Thyroid gland (tissue), 4 donors: ENCODE measurements at regions not wholly inside any gene's neighbourhood (a gene's known extent, or its start where the extent isn't known, plus 50 kb on each side); places are given as distances from the start of the nearest gene placed in this dataset.

Source experiments
- DNase-seq, 2 donors: peaks; one replicate each; pipeline ENCODE4 v3.0.0-alpha.2; 2019
- H3K27ac ChIP-seq, 3 donors: fragments of 200-600 bp; sonication (generic); 1 replicate in 2 of 3; 2 replicates in 1 of 3; pipeline ENCODE4 v1.5.1; 2016 to 2019; ENCODE audit warnings: mild to moderate bottlenecking in 1 of 3, moderate library complexity in 1 of 3
- H3K27me3 ChIP-seq: fragments of 200-600 bp; sonication (generic); one replicate; pipeline ENCODE4 v1.5.1; 2019
- H3K36me3 ChIP-seq, 2 donors: fragments of 200-600 bp; sonication (generic); one replicate each; pipeline ENCODE4 v1.5.1; 2016 to 2019
- H3K4me1 ChIP-seq, 2 donors: fragments of 200-600 bp; sonication (generic); one replicate each; pipeline ENCODE4 v1.5.1; 2017 to 2019
- H3K4me3 ChIP-seq, 3 donors: fragments of 200-600 bp; sonication (generic); replicated peaks in 1 of 3; 1 replicate in 2 of 3; 2 replicates in 1 of 3; pipeline ENCODE4 v1.5.1; 2016; ENCODE audit warnings: mild to moderate bottlenecking in 1 of 3
- H3K9me3 ChIP-seq: fragments of 200-600 bp; sonication (generic); one replicate; pipeline ENCODE4 v1.5.1; 2017
- POLR2A ChIP-seq, 2 donors: fragments of 450-650 bp; IDR thresholded peaks; one replicate each; pipeline ENCODE4 v1.6.1; 2017; ENCODE audit warnings: antibody characterized with exemption in 2 of 2, mild to moderate bottlenecking in 2 of 2, moderate library complexity in 1 of 2
- WGBS, 2 donors: methylation state at CpG; one replicate each; pipeline ENCODE4 v1.1.5; 2017; 5-methylcytosine and 5-hydroxymethylcytosine counted together
- intact Hi-C: fragments of 100-400 bp; cut with DNase I; formaldehyde crosslinking; loops from one replicate; pipeline ENCODE4 v1.15.1; 2023
- TF ChIP-seq, protein P1 (sequence below), 6 experiments: fragments of 200-600 bp in 3 of 6; fragments of 450-650 bp in 3 of 6; sonication (generic) in 3 of 6; IDR thresholded peaks; one replicate each; pipeline ENCODE4 v1.5.1; 2016 to 2019; ENCODE audit warnings: antibody characterized with exemption in 6 of 6, mild to moderate bottlenecking in 2 of 6, inconsistent platforms in 1 of 6, moderate library complexity in 1 of 6

DNA sequence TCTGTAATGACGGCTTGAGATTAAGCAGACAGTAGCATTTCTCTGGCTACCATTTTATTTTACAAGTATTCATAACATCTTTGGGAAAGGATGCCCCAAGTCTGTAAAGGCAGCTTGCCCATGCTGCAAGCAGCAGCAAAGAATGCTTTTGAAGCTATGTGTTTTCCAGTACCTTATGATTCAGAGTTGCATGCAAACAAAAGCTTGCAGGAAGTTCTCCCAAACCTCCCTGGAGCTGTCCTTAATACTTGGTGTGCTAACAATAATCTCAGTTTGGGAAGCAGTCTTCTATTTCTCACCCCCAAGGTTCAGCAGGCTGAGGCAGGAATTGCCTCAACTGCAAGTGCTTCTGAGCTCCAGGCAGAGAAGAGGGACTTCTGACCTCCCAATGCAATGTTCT is 60.8 kb downstream of the CCNA1 start:
- TF ChIP-seq POLR2A (IDR thresholded peaks at IDR 0.05): no peak
- TF ChIP-seq, protein P1, sequence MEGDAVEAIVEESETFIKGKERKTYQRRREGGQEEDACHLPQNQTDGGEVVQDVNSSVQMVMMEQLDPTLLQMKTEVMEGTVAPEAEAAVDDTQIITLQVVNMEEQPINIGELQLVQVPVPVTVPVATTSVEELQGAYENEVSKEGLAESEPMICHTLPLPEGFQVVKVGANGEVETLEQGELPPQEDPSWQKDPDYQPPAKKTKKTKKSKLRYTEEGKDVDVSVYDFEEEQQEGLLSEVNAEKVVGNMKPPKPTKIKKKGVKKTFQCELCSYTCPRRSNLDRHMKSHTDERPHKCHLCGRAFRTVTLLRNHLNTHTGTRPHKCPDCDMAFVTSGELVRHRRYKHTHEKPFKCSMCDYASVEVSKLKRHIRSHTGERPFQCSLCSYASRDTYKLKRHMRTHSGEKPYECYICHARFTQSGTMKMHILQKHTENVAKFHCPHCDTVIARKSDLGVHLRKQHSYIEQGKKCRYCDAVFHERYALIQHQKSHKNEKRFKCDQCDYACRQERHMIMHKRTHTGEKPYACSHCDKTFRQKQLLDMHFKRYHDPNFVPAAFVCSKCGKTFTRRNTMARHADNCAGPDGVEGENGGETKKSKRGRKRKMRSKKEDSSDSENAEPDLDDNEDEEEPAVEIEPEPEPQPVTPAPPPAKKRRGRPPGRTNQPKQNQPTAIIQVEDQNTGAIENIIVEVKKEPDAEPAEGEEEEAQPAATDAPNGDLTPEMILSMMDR (IDR thresholded peaks at IDR 0.05): no peak
- Histone ChIP-seq H3K9me3 (no peaks in the 10 kb centered on the region), H3K27ac (no peak overlapping the region), H3K27me3 (no peaks in the 10 kb centered on the region), H3K36me3 (no peaks in the 10 kb centered on the region), H3K4me1 (no peaks in the 10 kb centered on the region), H3K4me3 (no peak overlapping the region)
- no peak for DNase-seq
- 71 to 86% methylated on average over 1 of the region's 1 CpG for WGBS, 2 donors
- intact Hi-C loops: no loop called here

DNA sequence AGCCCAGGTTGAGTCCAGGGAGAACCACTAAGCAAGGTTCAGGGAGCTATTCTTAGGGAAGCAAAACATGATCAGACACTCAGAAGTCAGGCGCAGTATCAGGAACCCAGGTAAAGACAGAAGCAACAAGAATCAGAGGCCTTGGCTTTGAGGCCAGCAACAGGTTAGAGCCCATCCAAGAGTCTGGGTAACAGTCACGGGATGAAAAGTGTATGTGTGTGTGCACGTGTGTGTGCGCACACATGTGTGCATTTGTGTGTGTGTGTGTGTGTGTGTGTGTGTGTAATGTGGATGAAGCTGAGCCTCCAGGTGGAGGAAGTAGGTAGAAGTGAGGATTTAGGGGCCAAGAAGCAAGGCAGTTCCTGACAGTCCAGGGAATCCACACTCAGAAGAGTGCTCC is 63.1 kb downstream of the CCNA1 start:
- no peaks in the 10 kb centered on the region for H3K36me3 ChIP-seq
- H3K9me3 ChIP-seq: no peaks in the 10 kb centered on the region
- H3K27me3 ChIP-seq: no peaks in the 10 kb centered on the region
- DNase-seq: no peak
- WGBS, 2 donors: 86 to 93% methylated on average over 4 of the region's 4 CpGs
- TF ChIP-seq POLR2A (IDR thresholded peaks at IDR 0.05): no peak
- TF ChIP-seq, protein P1 (IDR thresholded peaks at IDR 0.05): no peak
- H3K4me1 ChIP-seq: no peaks in the 10 kb centered on the region
- no peak overlapping the region for H3K27ac ChIP-seq
- no peak overlapping the region for H3K4me3 ChIP-seq
- intact Hi-C loops: no loop called here

DNA sequence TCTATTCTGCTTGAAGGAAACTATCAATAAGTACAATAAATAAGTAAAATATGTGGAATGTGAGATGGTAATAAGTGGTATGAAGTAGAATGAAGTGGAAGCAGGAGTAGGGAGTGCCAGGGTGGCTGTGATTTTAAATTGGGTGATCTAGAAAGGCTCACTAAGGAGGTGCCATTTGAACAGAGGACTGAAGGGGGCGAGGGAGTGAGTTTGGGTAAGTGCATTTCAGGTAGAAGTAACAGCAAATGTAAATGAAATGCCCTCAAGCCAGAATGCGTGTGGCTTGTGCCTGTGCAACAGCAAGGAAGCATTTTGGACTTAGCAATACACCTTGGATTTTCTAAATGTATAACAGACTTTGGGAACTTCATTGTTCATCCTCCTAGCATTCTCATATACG is 77.1 kb downstream of the CCNA1 start:
- TF ChIP-seq, protein P1 (IDR thresholded peaks at IDR 0.05): no peak
- no peak for TF ChIP-seq POLR2A (IDR thresholded peaks at IDR 0.05)
- no peaks in the 10 kb centered on the region for H3K9me3 ChIP-seq
- H3K4me1 ChIP-seq: no peaks in the 10 kb centered on the region
- intact Hi-C loops: no loop called here
- no peak overlapping the region for H3K27ac ChIP-seq
- DNase-seq: no peak
- H3K36me3 ChIP-seq: no peaks in the 10 kb centered on the region
- H3K27me3 ChIP-seq: no peaks in the 10 kb centered on the region
- no peak overlapping the region for H3K4me3 ChIP-seq
- WGBS, 2 donors: 78 to 81% methylated on average over 3 of the region's 3 CpGs

DNA sequence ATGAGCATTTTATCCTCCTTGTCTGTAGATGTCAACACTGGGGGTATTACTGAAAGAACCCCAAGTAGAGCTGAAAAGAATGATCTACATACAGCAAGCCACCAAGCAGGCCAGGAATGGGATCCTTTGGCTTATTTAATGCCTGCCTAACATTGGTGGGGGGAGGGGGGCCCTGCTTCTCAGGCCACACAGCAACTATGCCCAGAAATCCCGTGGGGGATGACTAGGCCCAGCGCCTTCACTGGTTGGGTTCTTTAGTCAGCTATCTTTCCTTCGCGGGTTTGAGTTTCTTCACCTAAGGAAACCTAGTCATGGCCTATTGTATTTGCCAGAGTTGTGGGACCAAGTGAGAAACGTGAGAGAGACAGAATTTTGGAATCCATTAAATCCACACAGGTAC is 80.5 kb downstream of the CCNA1 start:
- Histone ChIP-seq H3K9me3 (no peaks in the 10 kb centered on the region), H3K4me1 (no peaks in the 10 kb centered on the region), H3K27me3 (no peaks in the 10 kb centered on the region), H3K4me3 (no peak overlapping the region), H3K36me3 (no peaks in the 10 kb centered on the region), H3K27ac (no peak overlapping the region)
- intact Hi-C loops: no loop called here
- TF ChIP-seq, protein P1 (IDR thresholded peaks at IDR 0.05): no peak
- TF ChIP-seq POLR2A (IDR thresholded peaks at IDR 0.05): no peak
- DNase-seq: no peak
- WGBS, 2 donors: 88% methylated on average over 5 of the region's 5 CpGs

DNA sequence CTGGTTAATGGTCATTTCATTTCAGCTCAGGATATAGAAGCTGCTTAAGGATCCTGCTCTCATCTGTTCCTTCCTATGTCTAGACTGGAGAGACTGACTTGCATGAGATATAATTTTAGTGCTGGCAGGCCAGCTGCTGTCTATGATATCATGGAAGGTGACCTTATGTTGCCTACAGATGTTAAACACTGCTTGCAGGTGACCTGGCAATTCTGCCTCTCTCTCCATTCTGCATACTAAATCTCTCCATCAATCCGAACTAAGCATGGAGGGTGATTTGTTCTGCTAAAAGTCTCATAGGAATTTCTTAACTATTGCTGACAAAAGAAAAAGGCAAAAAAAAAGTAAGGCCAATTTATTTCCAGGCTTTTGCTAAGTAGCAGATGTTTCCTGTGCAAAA is 81.0 kb downstream of the CCNA1 start:
- Histone ChIP-seq H3K4me3 (no peak overlapping the region), H3K4me1 (no peaks in the 10 kb centered on the region), H3K27me3 (no peaks in the 10 kb centered on the region), H3K27ac (no peak overlapping the region), H3K36me3 (no peaks in the 10 kb centered on the region), H3K9me3 (no peaks in the 10 kb centered on the region)
- TF ChIP-seq POLR2A (IDR thresholded peaks at IDR 0.05): no peak
- TF ChIP-seq, protein P1 (IDR thresholded peaks at IDR 0.05): no peak
- DNase-seq: no peak
- 73 to 76% methylated on average over 1 of the region's 1 CpG for WGBS, 2 donors
- intact Hi-C loops: no loop called here
